Activated CD4-positive, alpha-beta T cell treated with anti-CD3 and anti-CD28 coated beads, Interleukin-2, Interleukin-4, amounts not matched to agents 100 ng/mL and 50 ng/mL, durations not matched to agents 16 hours and 8 hours (primary cell): ENCODE measurements at regions not wholly inside any gene's neighbourhood (a gene's known extent, or its start where the extent isn't known, plus 50 kb on each side); places are given as distances from the start of the nearest gene placed in this dataset.

Experiments
- DNase-seq: peaks from one replicate; pipeline ENCODE4 v3.0.0-alpha.2; 2020; ENCODE audit warnings: low spot score

DNA sequence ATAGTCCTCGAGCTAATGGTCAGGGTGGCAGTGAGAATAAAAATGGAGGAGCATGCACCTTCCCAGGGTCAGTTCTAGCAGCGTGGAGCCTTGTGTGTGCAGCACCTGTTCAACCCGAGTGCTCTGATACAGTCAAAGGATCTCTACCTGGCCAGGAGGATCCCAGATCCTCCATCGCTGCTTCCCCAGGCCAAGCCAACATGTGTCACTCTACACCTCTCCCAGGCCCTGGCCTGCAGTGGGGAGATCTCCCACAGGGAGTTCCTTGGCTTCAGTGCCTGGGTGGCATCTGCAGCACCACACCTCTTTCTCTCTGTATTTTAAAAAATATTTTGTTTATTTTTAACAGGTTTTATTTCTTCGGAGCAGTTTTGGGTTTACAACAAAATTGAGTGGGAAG, 414.8 kb upstream of the C2CD4B start:
- no peak for DNase-seq

DNA sequence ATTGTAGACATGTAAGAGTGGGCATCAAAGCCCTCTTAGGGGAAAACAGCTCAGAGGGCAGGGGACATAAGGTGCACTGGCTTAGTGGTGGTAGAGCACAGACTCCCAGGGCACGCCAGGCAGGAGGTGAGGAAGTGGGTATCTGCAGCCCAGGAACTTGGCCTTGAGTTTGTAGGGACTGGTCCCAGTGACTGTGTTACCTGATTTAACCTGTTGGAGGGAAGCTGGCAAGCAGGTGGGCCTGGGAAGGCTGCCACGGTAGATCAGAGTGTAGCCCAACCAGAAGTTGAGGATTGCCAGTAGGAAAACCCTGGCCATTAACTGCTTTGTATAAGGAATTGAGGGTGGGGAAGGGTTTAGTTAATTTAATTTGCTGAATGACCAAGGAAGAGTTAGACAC, 417.5 kb upstream of the C2CD4B start:
- DNase-seq, result no peak

DNA sequence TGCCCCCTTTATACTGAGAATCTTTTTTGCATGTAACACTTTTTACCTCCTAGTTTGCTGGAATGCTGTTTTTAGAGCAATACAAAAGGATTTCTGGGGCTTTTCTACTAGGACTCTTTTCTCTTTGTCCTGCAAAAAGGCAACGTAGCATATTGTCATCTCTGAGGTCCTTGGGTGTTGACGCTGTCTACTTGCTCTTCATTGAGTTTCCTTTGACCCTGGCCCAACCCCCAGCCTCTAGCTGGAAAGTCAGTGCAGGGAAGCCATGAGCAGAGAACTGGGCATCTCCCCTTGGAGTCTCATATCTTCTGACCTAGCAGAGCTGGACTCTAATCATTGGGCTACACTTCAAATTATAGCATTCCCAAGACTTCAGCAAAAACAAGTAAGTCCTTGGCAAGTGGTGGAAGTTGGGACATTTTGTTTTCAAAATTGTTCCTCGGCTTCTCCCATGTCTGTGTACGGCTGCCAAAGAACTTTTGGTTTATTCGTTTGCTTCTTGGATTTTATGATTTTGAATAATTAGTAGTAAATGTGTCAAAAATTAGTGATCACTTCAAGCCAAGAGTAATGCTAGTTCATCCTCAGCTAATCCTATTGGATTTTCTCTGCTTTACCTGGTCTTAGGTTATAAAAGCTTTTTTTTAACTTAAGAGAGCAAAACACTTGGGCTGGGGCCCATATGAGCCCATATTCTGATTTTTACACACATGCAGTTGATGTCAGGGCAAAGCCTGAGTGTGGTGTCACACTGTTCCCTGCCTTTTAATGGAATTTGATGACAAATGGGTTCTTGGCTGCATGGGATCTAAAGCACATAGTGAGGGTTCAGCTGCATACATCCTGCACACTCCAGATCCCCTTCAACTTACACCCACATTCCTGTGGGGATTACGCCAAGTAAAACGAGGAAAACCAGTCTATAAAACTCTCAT, 419.5 kb upstream of the C2CD4B start:
- no peak for DNase-seq

DNA sequence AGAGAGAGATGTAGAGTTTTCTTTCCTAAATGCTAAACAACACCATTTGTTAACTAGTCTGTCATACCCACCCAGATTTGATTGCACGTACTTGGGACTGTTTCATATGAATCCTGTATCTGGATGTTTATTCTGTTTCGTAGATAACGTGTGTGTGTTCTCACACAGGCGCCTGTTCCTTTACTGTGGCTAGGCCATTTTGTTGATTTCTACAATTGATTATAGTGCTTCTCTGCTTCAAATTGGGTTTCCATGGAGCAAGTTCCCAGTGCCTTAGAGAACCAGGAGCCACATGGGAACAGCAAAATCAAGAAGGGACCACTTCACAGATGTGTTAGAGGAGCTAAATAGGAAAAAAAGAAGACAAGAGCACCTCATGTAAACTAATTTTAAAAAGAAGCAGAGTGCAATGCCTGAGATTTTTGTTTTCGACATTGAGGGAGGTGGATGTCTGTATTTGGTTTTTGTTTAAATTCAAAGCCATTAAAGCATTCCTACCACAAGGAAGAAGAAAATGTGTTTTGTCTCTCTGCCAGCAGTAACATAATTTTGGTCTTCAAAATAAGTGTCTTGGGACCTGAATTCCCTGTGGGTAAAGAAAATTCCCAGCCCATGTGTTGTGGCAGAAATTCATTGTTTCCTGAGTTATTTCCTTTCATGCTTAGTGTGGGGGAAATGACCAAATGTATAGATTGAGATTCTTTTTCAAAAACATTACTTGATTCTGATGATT, 424.0 kb upstream of the C2CD4B start:
- no peak for DNase-seq

DNA sequence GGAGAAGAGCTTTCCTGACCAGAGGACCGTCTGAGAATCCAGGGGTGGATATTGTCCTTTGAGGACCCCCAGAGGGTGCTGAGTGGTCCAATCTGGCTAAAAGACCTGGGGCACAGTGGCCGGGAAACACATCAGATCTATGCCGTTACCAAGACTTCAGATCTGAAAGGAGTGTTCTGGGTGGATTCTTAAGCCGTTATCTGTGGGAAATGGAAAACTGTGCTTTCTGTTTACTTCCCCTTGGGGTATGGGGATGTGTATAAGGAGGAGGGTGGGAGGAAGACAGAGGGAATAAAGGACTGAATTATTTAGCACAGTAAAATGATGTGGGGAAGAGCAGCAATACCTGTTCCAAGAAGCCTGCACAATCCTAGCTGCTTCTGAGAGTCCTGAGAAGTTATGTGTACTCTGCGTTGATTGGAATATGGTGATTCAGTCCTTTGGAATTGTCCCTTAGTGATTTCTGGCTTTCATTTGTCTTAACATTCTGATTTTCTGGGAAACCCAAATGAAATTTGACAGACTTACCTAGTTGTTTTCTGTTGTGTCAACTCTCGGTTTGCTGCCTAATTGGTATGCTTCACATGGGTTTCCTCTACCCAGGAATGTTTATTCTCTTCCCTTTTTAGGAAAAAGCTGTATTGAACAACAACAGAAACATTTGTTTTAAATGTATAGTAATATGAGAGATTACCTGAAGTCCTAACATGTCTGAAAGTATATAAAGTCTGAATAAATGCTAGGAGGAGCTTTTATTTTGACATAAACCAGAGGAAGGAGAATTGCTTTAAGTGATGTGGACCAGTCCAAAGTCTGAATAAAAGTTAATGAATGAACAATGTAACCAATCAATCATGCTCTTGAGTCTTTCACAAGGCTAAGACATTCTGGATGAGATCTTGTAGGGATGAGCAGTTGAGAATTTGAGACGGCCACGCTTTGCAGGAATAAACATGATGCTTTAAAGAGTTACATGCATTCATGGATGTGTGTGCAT, 427.1 kb upstream of the C2CD4B start:
- DNase-seq, result no peak

DNA sequence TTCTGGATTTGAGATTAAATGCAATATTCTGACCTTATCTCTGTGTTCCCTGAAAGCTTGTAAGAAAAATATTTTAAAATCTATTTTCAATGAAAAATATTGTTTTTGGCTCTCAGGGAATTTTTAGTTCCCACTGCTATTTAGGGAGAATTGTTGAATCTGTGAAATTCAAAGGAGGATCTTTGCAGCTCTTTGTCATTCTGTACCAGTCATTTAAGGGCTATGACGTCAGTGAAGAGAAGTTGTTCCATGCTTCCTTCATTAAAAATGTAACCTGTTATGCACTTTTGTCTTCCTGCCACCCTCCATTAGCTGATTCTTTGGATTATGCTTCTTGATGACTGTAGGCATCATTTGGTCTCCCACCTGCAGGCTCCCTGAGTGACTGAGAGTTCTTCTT, 427.8 kb upstream of the C2CD4B start:
- no peak for DNase-seq

DNA sequence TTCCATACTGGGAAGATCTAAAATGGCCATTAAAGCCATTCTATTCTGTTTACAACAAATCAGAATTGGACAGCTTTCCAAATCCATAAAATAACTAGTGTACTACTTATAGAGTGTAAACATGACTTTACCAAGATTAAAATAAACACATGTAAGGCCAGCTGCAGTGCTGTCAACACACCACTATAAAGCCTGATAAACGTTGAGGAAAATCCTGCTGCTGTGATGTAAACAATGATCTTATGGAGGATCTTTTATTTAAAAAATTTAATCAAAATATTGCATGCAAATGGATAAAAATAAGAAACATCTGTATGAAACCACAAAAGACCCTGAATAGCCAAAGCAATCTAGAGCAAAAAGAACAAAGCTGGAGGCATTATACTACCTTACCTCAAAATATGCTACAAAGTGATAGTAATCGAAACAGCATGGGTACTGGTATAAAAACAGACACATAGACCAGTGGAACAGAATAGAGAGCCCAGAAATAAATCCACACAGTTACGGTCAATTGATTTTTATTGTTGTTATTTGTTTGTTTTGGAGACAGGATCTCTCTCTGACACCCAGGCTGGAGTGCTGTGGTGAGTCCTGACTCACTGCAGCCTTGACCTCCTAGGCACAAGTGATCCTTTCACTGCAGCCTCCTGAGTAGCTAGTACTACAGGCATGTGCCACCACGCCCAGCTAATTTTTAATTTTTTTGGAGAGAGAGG, 428.8 kb upstream of the C2CD4B start:
- no peak for DNase-seq

DNA sequence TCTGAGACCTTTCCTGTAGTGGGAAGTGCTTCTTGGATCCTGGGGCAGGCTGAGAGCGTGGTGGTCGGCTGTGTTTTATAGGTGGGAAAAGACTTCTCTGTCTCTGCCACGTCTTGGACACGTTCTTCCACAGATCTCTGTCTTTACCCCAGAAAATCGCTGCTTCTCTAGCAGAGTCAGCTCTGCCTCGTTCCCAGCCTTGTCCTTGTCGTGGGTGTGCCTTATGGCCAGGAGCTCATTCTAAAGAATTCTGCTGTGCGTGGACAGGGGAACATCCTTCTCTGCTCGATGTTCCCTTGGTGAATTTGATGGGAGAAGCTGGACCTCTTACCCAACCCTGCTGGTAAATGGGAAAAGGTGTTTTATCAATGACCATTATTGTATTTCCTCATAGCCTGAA, 433.1 kb upstream of the C2CD4B start:
- DNase-seq, result no peak

DNA sequence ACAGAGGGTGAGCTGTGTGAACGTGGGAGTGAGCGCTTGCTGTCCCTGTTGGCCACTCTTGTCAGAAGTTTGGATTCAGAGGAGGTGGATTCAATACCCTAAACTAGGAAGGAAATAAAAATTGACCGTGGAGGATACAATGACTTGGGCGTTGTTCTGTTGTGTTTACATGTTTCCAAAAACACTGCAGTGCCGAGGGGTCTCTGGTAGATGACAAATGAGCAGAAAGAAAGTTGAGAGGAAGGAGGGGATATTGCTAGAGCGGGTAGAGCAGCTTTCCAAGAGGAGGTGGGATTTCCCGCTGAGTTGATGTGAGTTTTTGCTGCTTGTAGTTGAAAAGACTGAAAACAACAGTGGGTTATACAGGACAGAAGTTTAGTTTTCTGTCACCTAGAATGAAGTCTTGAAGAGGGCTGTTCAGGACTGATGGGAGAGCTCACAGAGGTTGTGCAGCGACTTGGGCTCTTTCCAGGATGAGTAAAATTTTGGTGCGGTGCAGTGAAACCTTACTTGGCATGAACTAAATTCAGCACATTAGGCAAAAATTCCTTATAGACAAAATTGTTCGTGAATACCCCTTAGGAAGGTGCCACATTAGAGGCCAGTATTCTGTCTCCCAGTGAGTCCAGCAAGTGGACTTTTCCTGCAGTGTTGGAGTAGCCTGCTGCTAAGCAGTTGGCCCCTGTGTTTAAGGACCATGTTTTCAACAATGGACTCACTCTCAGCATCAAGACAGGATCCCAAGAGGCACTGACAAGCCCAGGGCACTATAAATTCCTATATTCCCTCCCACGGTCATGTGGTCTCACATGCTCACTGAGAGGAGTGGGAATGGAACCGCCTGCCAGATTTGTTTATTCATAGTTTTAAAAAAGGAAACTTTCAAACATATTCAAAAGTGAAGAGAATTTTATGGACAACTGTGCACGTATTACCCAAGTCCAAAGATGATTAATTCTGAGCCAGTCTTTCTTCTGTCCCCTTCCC, 435.0 kb upstream of the C2CD4B start:
- no peak for DNase-seq

DNA sequence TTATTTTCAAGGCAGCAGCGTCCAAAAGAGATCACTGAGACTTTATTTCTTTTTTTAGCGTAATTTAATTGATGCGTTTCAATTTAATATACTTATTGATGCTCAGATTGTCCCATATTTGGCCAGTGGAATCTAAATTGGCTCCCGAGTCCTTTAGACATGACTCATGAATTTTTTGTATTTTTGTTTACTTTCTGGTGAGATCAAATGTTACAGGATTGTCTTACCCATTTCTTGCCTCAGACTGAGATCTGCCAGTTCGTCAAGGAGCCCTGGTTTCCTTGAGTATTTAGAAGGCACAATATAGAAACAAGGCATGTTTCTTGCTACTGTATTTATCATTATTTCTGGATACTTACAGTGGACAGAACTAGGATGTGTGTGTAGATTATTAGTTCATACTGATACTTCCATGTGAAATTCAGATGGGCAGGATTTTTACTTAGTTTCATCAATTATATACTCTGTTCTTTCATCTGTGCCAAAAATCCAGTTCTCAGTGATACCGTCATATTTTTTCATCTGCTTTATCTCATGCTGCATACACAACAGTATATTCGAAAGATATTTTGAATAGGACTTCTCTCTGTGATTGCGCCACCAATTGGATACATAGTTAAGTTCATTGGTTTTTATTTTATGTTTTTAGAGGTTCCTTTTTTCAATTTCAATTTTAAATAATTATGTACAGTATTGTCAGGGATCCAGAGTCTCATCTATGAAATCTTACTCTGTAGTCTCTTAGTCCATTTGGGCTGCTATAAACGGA, 436.9 kb upstream of the C2CD4B start:
- DNase-seq, result no peak

DNA sequence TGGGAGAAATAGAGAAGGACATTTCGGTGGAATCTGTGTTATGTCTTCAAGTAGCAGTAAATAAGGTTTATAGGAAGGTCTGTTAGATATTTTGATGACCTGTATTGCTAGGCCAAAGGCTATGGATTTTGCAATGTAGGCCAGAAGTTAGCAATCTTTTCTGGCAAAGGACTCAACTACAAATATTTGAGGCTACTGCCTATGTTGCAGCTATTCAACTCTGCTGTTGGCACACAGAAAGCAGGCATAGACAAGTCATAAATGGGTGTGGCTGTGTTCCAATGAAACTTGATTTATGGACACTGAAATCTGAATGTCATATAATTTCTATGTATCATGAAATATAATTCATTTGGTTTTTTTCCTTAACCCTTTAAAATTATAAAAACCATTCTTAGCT, 438.7 kb upstream of the C2CD4B start:
- DNase-seq, result no peak

DNA sequence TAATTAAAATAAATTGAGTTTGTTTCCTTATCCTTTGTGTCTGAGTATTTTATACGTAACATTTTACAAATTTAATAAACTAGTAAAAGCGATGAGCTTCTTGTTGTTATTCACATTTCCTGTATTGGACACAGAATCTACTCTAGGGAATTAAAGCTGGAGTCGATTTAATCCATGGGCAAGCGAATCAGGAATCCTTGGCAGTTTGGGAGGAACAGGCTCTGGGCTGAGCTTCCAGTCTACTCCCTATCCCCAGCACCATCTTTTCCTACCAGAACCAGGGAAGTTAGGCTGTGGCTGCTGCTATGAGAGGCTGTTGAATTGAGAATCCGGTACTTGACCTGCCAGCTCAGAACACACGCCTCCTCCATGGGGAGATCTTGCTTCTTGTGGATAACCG, 437.3 kb upstream of the TPM1 start:
- DNase-seq, result no peak

DNA sequence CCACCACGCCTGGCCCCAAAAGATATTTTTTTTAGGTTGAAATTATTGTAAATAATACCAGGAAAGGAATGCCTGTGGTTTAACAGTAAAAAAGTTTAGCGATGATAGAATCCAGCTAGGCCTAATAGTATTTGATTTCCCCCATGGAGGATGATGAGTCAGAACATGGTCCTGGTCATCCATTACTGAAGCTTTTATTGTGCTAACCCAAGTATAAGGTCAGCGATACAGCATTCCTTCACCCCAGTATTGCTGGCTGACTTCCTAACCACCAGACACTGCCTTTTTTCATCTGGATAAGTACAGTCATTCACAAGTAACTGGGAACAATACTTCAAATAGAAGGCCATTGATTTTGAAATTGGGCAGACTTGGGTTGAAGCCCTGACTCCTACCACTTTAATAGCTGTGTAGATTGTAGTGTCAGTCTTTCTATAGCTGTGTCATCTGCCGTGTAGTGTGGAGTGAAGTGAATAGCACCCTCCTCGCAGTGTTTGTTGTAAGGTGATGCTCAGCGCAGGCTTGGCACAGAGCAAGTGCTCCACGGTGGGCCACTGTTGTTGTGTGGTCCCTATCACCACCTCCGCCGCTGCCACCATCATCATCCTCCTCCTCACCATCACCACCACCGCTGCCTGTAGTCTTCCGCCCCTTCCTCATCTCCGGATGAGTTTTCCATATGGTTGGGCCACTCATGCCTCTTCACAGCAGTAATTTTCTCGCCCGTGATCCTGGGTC, 436.0 kb upstream of the TPM1 start:
- no peak for DNase-seq

DNA sequence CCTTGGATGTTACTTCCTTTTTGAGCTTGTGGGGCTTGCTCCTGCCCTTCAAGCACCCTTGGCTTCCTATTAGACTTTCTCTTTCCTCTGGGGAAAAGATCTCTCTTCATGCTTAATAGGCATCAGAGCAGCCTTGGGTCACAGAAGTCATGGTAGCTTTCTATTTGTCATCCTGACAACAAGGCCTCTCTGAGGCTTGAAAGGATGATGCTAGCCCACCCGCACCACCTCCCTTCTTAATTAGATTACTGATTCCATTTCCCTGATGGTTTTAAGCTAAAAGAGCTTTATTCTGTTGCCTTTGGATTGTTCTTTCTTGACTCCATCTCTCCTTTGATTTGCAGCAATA, 435.5 kb upstream of the TPM1 start:
- no peak for DNase-seq

DNA sequence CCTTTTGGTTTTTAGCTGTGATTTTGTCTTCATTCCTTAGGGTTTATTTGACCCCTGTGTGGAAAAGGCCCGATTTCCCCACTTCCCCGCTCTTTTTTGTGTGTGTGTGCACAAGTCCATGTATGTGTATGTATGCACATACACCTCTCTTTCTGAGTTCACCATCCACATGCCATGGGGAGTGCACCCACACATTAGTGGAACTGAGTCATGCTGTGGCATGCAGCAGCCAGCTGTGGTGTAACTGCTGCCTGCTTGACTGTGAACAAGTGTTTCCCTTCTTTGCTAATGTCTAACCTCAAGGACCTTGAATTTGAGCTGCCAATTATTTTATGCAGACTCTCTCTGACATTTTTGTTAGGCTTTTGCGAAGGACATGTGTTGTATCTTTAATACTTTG, 434.9 kb upstream of the TPM1 start:
- no peak for DNase-seq

DNA sequence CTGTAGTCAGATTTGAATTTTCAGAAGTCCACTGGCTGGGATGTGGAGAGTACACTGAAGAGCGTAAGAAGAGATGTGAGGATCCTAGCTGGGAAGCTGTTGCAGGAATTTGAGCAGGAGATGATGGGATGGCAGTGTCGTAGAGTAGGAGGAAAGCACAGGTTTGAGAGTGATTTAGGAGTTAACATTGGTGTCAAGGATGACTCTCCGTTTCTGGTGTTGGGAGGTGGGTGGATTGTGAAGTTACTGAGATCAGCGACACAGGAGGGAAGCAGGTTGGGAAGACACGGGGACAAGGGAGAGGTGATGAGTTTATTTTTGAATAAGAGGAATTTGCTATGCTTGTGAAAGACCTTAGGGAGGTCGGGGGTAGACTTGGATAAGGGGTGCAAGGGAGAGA, 434.2 kb upstream of the TPM1 start:
- no peak for DNase-seq

DNA sequence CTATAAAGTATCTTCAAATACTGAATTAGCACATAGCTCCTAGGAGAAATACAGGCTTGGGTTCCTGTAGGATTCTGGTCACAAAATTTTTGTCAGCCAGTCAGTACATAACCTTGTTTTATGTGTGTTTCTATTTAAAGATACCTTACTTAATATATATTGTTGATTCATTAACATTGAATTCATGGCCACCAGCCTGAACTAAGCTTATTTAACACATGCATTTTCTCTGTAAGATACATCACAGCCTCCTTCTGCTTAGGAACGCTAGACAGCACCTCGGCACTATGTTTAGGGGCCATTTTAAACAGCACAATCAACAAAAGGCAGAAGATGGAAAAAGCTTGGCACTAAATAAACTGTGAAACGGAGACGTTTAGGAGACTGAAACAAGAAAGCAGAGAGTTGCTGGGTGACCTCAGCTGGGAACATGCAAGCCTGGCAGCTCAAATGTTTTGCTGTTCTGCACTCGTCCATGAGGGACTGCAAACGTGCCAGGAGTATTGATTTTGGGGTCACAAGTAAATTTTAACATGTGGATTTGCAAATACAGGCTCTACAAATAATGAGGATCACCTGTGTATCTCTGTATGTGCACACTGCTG, 432.2 kb upstream of the TPM1 start:
- DNase-seq, result no peak

DNA sequence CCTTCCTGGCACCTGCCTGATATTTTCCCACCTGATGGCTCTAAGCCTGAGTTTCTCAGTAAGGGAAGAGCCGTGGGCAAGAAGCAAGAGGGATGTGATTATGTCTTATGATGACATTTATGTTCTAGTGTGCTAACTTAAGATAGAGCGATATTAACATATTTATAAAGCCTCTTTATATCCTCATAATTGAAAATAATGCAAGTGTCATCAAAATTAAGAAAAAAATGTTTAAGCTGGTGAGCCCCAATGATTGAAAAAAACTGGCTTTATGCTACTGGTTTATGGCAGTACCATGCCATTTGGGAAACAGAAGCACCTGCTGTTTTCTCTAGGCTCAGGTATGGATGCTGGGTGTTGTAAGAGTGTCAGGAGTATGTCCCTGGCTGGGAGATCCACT, 431.5 kb upstream of the TPM1 start:
- DNase-seq, result no peak
